IMR-90 (cell line): ENCODE measurements at regions not wholly inside any gene's neighbourhood (a gene's known extent, or its start where the extent isn't known, plus 50 kb on each side); places are given as distances from the start of the nearest gene placed in this dataset.

ENCODE experiments used
- ATAC-seq: fragments of 200-7000 bp; cut with Tn5 transposase; 2 replicates; pipeline ENCODE4 v1.9.1; 2020; ENCODE audit warnings: low read depth, mild to moderate bottlenecking, moderate library complexity
- BruUV-seq: library from RNA; stranded (reverse); fragments of 400-500 nt; replicated peaks from 2 replicates; lab custom pipeline; 2021; lab: Mats Ljungman, UMichigan
- CTCF ChIA-PET: fragments of 300-600 bp; formaldehyde crosslinking; extraction: SDS; loops from one replicate; lab custom pipeline; 2021; ENCODE audit warnings: antibody characterized with exemption; lab: Yijun Ruan, JAX
- POLR2A ChIA-PET: fragments of 300-600 bp; sonication (Branson Sonifier 250); formaldehyde crosslinking; loops from one replicate; lab custom pipeline; 2022; ENCODE audit warnings: antibody characterized with exemption; ENCODE audit not compliant: unreplicated experiment; lab: Charles Lee
- DNase-seq: peaks from one replicate; pipeline ENCODE4 v3.0.0; 2013
- H2AFZ ChIP-seq: replicated peaks from 2 replicates; pipeline ENCODE3; 2013; ENCODE audit warnings: low read length, mild to moderate bottlenecking; ENCODE audit not compliant: poor library complexity
- H2AK5ac ChIP-seq: 2 replicates; pipeline ENCODE4 v1.6.1; 2013; ENCODE audit warnings: low read depth, low read length, inconsistent platforms
- H2AK9ac ChIP-seq: replicated peaks from 2 replicates; pipeline ENCODE3; 2013; ENCODE audit warnings: mild to moderate bottlenecking, low read depth, low read length, moderate library complexity; ENCODE audit not compliant: poor library complexity
- H2BK120ac ChIP-seq: 2 replicates; pipeline ENCODE4 v1.6.1; 2013; ENCODE audit warnings: low read depth, low read length, inconsistent platforms
- H2BK15ac ChIP-seq: 3 replicates; pipeline ENCODE4 v1.6.1; 2013; ENCODE audit warnings: low read depth, low read length, inconsistent platforms
- H2BK20ac ChIP-seq: 2 replicates; pipeline ENCODE4 v1.6.1; 2013; ENCODE audit warnings: low read depth, mild to moderate bottlenecking, inconsistent platforms, low read length, moderate library complexity
- H2BK5ac ChIP-seq: 2 replicates; pipeline ENCODE4 v1.6.1; 2013; ENCODE audit warnings: mild to moderate bottlenecking, low read depth, low read length, inconsistent platforms; ENCODE audit not compliant: poor library complexity, severe bottlenecking
- H3K14ac ChIP-seq: replicated peaks from 2 replicates; pipeline ENCODE4 v1.6.1; 2013; ENCODE audit warnings: low read depth, low read length, inconsistent platforms
- H3K18ac ChIP-seq: 2 replicates; pipeline ENCODE4 v1.6.1; 2013; ENCODE audit warnings: low read depth, low read length, control low read depth
- H3K23ac ChIP-seq: 2 replicates; pipeline ENCODE4 v1.6.1; 2013; ENCODE audit warnings: low read depth, low read length, inconsistent platforms
- H3K27ac ChIP-seq: 2 replicates; pipeline ENCODE4 v1.5.1; 2013; ENCODE audit warnings: mild to moderate bottlenecking, control low read depth, low read length; ENCODE audit not compliant: insufficient read depth
- H3K27me3 ChIP-seq: 2 replicates; pipeline ENCODE4 v1.6.1; 2013; ENCODE audit warnings: low read length; ENCODE audit not compliant: control insufficient read depth, insufficient read depth
- H3K36me3 ChIP-seq: 2 replicates; pipeline ENCODE4 v1.6.1; 2013; ENCODE audit warnings: low read length, mixed read lengths; ENCODE audit not compliant: control insufficient read depth, insufficient read depth
- H3K4ac ChIP-seq: 2 replicates; pipeline ENCODE4 v1.6.1; 2013; ENCODE audit warnings: low read depth, low read length, inconsistent platforms
- H3K4me1 ChIP-seq: 2 replicates; pipeline ENCODE4 v1.6.1; 2013; ENCODE audit warnings: low read length, mixed read lengths; ENCODE audit not compliant: control insufficient read depth, insufficient read depth
- H3K4me2 ChIP-seq: 2 replicates; pipeline ENCODE4 v1.6.1; 2013; ENCODE audit warnings: low read depth, mild to moderate bottlenecking, control low read depth, low read length, moderate library complexity
- H3K4me3 ChIP-seq: 2 replicates; pipeline ENCODE4 v1.5.1; 2013; ENCODE audit warnings: low read depth, mild to moderate bottlenecking, control low read depth, low read length, moderate library complexity; ENCODE audit not compliant: insufficient read depth
- H3K56ac ChIP-seq: 2 replicates; pipeline ENCODE4 v1.6.1; 2013; ENCODE audit warnings: low read length, inconsistent platforms; ENCODE audit not compliant: insufficient read depth; ENCODE audit errors: extremely low read depth
- H3K79me1 ChIP-seq, 2 experiments: 2 replicates each; pipeline ENCODE4 v1.6.1; 2013; ENCODE audit warnings: low read length in 2 of 2, inconsistent platforms in 1 of 2, low read depth in 1 of 2
- H3K9ac ChIP-seq: 2 replicates; pipeline ENCODE4 v1.6.1; 2013; ENCODE audit warnings: low read depth, low read length, control low read depth
- H3K9me1 ChIP-seq: 2 replicates; pipeline ENCODE4 v1.6.1; 2013; ENCODE audit warnings: low read length, inconsistent platforms; ENCODE audit not compliant: insufficient read depth
- H3K9me3 ChIP-seq: 2 replicates; pipeline ENCODE4 v1.6.1; 2013; ENCODE audit warnings: low read length; ENCODE audit not compliant: control insufficient read depth, insufficient read depth
- H4K20me1 ChIP-seq: 2 replicates; pipeline ENCODE4 v1.6.1; 2013; ENCODE audit warnings: low read length, inconsistent platforms; ENCODE audit not compliant: insufficient read depth
- H4K5ac ChIP-seq: 2 replicates; pipeline ENCODE4 v1.6.1; 2013; ENCODE audit warnings: mild to moderate bottlenecking, low read depth, low read length, control low read depth
- H4K8ac ChIP-seq, 2 experiments: 2 replicates each; pipeline ENCODE4 v1.6.1; 2013; ENCODE audit warnings: low read depth in 2 of 2, low read length in 2 of 2, control low read depth in 1 of 2, inconsistent platforms in 1 of 2
- H4K91ac ChIP-seq: 2 replicates; pipeline ENCODE4 v1.6.1; 2013; ENCODE audit warnings: low read depth, low read length, inconsistent platforms; ENCODE audit not compliant: insufficient read depth
- BHLHE40 ChIP-seq: fragments of 150-350 bp; IDR thresholded peaks from 2 replicates; pipeline ENCODE4 v1.6.1; 2016; ENCODE audit warnings: mild to moderate bottlenecking, low read depth, low read length
- CEBPB ChIP-seq: IDR thresholded peaks from 2 replicates; pipeline ENCODE4 v1.6.1; 2012; ENCODE audit warnings: low read depth, low read length, improper control_type of control experiment
- CHD1 ChIP-seq: IDR thresholded peaks from 2 replicates; pipeline ENCODE4 v1.6.1; 2012; ENCODE audit warnings: low read depth, low read length, improper control_type of control experiment
- FOS ChIP-seq: fragments of 150-350 bp; IDR thresholded peaks from 2 replicates; pipeline ENCODE4 v1.6.1; 2016; ENCODE audit warnings: low read depth, low read length
- MAFK ChIP-seq: IDR thresholded peaks from 2 replicates; pipeline ENCODE4 v1.6.1; 2012; ENCODE audit warnings: low read depth, low read length, improper control_type of control experiment
- MAZ ChIP-seq: IDR thresholded peaks from 2 replicates; pipeline ENCODE4 v1.6.1; 2012; ENCODE audit warnings: low read depth, mild to moderate bottlenecking, low read length, improper control_type of control experiment, moderate library complexity, borderline replicate concordance
- MXI1 ChIP-seq: IDR thresholded peaks from 2 replicates; pipeline ENCODE4 v1.6.1; 2012; ENCODE audit warnings: low read depth, mild to moderate bottlenecking, low read length, moderate library complexity, borderline replicate concordance
- NFE2L2 ChIP-seq: fragments of 150-350 bp; IDR thresholded peaks from 2 replicates; pipeline ENCODE4 v1.6.1; 2016; ENCODE audit warnings: low read depth, mild to moderate bottlenecking, low read length
- POLR2A ChIP-seq: IDR thresholded peaks from 2 replicates; pipeline ENCODE4 v1.6.1; 2012; ENCODE audit warnings: mild to moderate bottlenecking, low read depth, low read length
- RAD21 ChIP-seq: IDR thresholded peaks from 2 replicates; pipeline ENCODE4 v1.6.1; 2012; ENCODE audit warnings: low read length, improper control_type of control experiment
- RCOR1 ChIP-seq: IDR thresholded peaks from 2 replicates; pipeline ENCODE4 v1.6.1; 2012; ENCODE audit warnings: mild to moderate bottlenecking, low read length, improper control_type of control experiment; ENCODE audit not compliant: insufficient replicate concordance
- RFX5 ChIP-seq: IDR thresholded peaks from 2 replicates; pipeline ENCODE4 v1.8.0; 2012; ENCODE audit warnings: low read depth, mild to moderate bottlenecking, low read length, moderate library complexity
- SMC3 ChIP-seq: fragments of 150-350 bp; IDR thresholded peaks from 2 replicates; pipeline ENCODE4 v1.6.1; 2016; ENCODE audit warnings: low read depth, mild to moderate bottlenecking, antibody characterized with exemption, low read length, moderate library complexity
- USF2 ChIP-seq: fragments of 150-350 bp; IDR thresholded peaks from 2 replicates; pipeline ENCODE4 v1.6.1; 2017; ENCODE audit warnings: mild to moderate bottlenecking, antibody characterized with exemption, low read length, low read depth
- WGBS, 2 experiments: methylation state at CpG; one replicate each; pipeline versions ENCODE4 v1.1.5 to v1.1.7; 2013; ENCODE audit warnings: missing lambda C conversion rate in 2 of 2; ENCODE audit not compliant: insufficient read length in 1 of 2; ENCODE audit errors: extremely low coverage in 2 of 2; 5-methylcytosine and 5-hydroxymethylcytosine counted together
- dilution Hi-C: fragments of 300-500 bp; cut with HindIII; formaldehyde crosslinking; loops from one replicate; pipeline ENCODE4 v1.14.3; 2018; ENCODE audit warnings: low sequenced_read_pairs; ENCODE audit not compliant: unreplicated experiment
- in situ Hi-C: fragments of 300-500 bp; cut with MboI; formaldehyde crosslinking; loops from 3 replicates; pipeline ENCODE4 v1.14.3; 2019; ENCODE audit warnings: low sequenced_read_pairs, inconsistent platforms, mixed read lengths
- intact Hi-C: fragments of 100-400 bp; cut with micrococcal nuclease; formaldehyde crosslinking; loops from 2 replicates; pipeline ENCODE4 v1.10.0; 2022
- TF ChIP-seq, protein P1 (sequence below): conservative IDR thresholded peaks from 2 replicates; pipeline ENCODE4 v1.5.1; 2012; ENCODE audit warnings: mild to moderate bottlenecking, low read depth, low read length, improper control_type of control experiment
- TF ChIP-seq, protein P2 (sequence below): fragments of 150-350 bp; IDR thresholded peaks from 2 replicates; pipeline ENCODE4 v1.6.1; 2016; ENCODE audit warnings: low read depth, mild to moderate bottlenecking, low read length, moderate library complexity, borderline replicate concordance

DNA sequence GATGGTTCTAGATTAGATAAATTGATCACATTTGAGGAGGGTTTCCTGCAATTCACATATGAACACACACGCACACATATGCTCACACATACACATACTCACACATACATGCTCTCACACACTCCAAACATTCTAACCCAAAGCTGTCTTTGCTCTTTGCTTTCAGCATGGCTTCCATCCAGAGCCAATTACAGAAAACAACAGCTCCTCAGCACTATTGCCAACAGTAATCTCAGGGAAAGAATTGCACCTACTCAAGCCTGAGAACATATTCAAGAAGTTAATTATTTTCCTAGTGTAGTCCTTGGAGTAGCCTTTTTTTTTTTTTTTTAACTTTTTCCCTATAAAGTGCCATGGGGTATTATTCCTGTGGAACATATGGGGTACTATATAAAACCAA is 246.9 kb upstream of the PARD3B start:
- H3K4me2 ChIP-seq, result no peak overlapping the region
- peaks cover 4% of the 10 kb centered on the region for H3K27me3 ChIP-seq
- ChIA-PET CTCF (no interaction called here), POLR2A (no interaction called here)
- H3K36me3 ChIP-seq, result no peaks in the 10 kb centered on the region
- H3K56ac ChIP-seq, result no peak overlapping the region
- no peak overlapping the region for H4K91ac ChIP-seq
- intact Hi-C loops (no loop called here), in situ Hi-C loops (no loop called here), dilution Hi-C loops (no loop called here)
- H2AFZ ChIP-seq, result no peak overlapping the region
- no peaks in the 10 kb centered on the region for H3K79me1 ChIP-seq
- BruUV-seq, result no TSS peak
- 86% methylated on average over 1 of the region's 1 CpG; no CpG with 5 or more reads in 1 of the 2 experiments for WGBS, 2 experiments
- no peak overlapping the region for H2AK5ac ChIP-seq
- H3K14ac ChIP-seq, result no peak overlapping the region
- H2AK9ac ChIP-seq, result no peak overlapping the region
- H2BK120ac ChIP-seq, result no peak overlapping the region
- no peak overlapping the region for H2BK5ac ChIP-seq
- no peak overlapping the region for H2BK15ac ChIP-seq
- no peak overlapping the region for H3K27ac ChIP-seq
- H2BK20ac ChIP-seq, result no peak overlapping the region
- TF ChIP-seq SMC3 (no peak), MXI1 (no peak), POLR2A (no peak), RFX5 (no peak), CEBPB (no peak), BHLHE40 (no peak), RAD21 (no peak), CHD1 (no peak), MAFK (no peak), NFE2L2 (no peak), FOS (no peak), RCOR1 (no peak), USF2 (no peak), MAZ (no peak)
- TF ChIP-seq, protein P1, sequence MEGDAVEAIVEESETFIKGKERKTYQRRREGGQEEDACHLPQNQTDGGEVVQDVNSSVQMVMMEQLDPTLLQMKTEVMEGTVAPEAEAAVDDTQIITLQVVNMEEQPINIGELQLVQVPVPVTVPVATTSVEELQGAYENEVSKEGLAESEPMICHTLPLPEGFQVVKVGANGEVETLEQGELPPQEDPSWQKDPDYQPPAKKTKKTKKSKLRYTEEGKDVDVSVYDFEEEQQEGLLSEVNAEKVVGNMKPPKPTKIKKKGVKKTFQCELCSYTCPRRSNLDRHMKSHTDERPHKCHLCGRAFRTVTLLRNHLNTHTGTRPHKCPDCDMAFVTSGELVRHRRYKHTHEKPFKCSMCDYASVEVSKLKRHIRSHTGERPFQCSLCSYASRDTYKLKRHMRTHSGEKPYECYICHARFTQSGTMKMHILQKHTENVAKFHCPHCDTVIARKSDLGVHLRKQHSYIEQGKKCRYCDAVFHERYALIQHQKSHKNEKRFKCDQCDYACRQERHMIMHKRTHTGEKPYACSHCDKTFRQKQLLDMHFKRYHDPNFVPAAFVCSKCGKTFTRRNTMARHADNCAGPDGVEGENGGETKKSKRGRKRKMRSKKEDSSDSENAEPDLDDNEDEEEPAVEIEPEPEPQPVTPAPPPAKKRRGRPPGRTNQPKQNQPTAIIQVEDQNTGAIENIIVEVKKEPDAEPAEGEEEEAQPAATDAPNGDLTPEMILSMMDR, result no peak
- TF ChIP-seq, protein P2, sequence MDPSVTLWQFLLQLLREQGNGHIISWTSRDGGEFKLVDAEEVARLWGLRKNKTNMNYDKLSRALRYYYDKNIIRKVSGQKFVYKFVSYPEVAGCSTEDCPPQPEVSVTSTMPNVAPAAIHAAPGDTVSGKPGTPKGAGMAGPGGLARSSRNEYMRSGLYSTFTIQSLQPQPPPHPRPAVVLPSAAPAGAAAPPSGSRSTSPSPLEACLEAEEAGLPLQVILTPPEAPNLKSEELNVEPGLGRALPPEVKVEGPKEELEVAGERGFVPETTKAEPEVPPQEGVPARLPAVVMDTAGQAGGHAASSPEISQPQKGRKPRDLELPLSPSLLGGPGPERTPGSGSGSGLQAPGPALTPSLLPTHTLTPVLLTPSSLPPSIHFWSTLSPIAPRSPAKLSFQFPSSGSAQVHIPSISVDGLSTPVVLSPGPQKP, result no peak
- H4K8ac ChIP-seq, result no peak overlapping the region
- no peaks in the 10 kb centered on the region for H3K9me3 ChIP-seq
- H3K18ac ChIP-seq, result no peak overlapping the region
- no peak overlapping the region for H3K4me3 ChIP-seq
- ATAC-seq (no peak), DNase-seq (no peak)
- H3K4ac ChIP-seq, result no peak overlapping the region
- no peaks in the 10 kb centered on the region for H3K9me1 ChIP-seq
- H3K4me1 ChIP-seq, result no peaks in the 10 kb centered on the region
- H4K5ac ChIP-seq, result no peak overlapping the region
- no peaks in the 10 kb centered on the region for H4K20me1 ChIP-seq
- H3K9ac ChIP-seq, result no peak overlapping the region
- H3K23ac ChIP-seq, result no peak overlapping the region
